ENCODE measurements at regions not wholly inside any gene's neighbourhood (a gene's known extent, or its start where the extent isn't known, plus 50 kb on each side); places are given as distances from the start of the nearest gene placed in this dataset.

DNA sequence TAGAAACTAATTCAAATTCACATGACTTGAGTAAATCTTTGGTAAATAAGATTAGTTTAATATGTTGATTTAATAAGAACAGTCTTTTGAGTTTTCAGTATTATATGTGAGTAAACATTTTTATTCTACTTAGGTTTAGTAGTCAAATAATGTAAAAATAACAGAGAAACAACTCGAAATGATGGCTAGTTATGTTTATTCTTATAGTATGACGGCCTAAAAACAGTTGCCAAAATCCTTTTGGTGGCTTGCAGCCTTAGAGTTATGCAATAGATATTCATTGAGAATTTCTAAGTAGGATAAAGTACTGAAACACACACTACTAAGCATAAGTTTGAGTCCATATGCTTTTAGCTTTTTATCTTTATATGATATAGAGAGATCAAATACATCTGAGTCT lies 184.8 kb downstream of the GNAI1 start:
- TF ChIP-seq, protein P1, sequence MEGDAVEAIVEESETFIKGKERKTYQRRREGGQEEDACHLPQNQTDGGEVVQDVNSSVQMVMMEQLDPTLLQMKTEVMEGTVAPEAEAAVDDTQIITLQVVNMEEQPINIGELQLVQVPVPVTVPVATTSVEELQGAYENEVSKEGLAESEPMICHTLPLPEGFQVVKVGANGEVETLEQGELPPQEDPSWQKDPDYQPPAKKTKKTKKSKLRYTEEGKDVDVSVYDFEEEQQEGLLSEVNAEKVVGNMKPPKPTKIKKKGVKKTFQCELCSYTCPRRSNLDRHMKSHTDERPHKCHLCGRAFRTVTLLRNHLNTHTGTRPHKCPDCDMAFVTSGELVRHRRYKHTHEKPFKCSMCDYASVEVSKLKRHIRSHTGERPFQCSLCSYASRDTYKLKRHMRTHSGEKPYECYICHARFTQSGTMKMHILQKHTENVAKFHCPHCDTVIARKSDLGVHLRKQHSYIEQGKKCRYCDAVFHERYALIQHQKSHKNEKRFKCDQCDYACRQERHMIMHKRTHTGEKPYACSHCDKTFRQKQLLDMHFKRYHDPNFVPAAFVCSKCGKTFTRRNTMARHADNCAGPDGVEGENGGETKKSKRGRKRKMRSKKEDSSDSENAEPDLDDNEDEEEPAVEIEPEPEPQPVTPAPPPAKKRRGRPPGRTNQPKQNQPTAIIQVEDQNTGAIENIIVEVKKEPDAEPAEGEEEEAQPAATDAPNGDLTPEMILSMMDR (IDR thresholded peaks at IDR 0.05; ENCODE audit: borderline replicate concordance, extremely low read depth, low read length, poor library complexity, severe bottlenecking), result no peak
- no peak for TF ChIP-seq EZH2 (IDR thresholded peaks at IDR 0.05; ENCODE audit: borderline replicate concordance, low read depth, low read length, severe bottlenecking)
- H4K20me1 ChIP-seq (ENCODE audit: insufficient read depth, low read length), result no peaks in the 10 kb centered on the region
- no peak for DNase-seq
- H3K36me3 ChIP-seq (ENCODE audit: insufficient read depth, low read length), result no peaks in the 10 kb centered on the region
- no peaks in the 10 kb centered on the region for H3K79me2 ChIP-seq (ENCODE audit: insufficient read depth, low read length)
- H3K9me3 ChIP-seq (ENCODE audit: insufficient read depth, low read length, severe bottlenecking), result no peaks in the 10 kb centered on the region
- H3K27ac ChIP-seq (ENCODE audit: low read length), result no peak overlapping the region
- H2AFZ ChIP-seq (ENCODE audit: low read depth, low read length), result no peak overlapping the region
- H3K4me3 ChIP-seq (ENCODE audit: low read depth in 1 of 2, low read length in 2 of 2), result no peak overlapping the region
- no peak for ATAC-seq (ENCODE audit: insufficient read depth, low read depth)
- H3K9ac ChIP-seq (ENCODE audit: low read depth, low read length), result no peak overlapping the region
- H3K4me1 ChIP-seq (ENCODE audit: insufficient read depth, low read length), result no peaks in the 10 kb centered on the region
- no peaks in the 10 kb centered on the region for H3K27me3 ChIP-seq (ENCODE audit: insufficient read depth, low read length, poor library complexity)
- no peak overlapping the region for H3K4me2 ChIP-seq (ENCODE audit: insufficient read depth, low read length)

GRCh38 chr7:80318081-80318480 lies 183.4 kb downstream of the GNAI1 start:
- ATAC-seq (ENCODE audit: insufficient read depth, low read depth) (no peak), DNase-seq (no peak)
- H3K4me1 ChIP-seq (ENCODE audit: insufficient read depth, low read length), result no peaks in the 10 kb centered on the region
- no peak overlapping the region for H3K9ac ChIP-seq (ENCODE audit: low read depth, low read length)
- no peak overlapping the region for H3K27ac ChIP-seq (ENCODE audit: low read length)
- H3K4me3 ChIP-seq (ENCODE audit: low read depth in 1 of 2, low read length in 2 of 2), result no peak overlapping the region
- H4K20me1 ChIP-seq (ENCODE audit: insufficient read depth, low read length), result no peaks in the 10 kb centered on the region
- H3K27me3 ChIP-seq (ENCODE audit: insufficient read depth, low read length, poor library complexity), result no peaks in the 10 kb centered on the region
- TF ChIP-seq EZH2 (IDR thresholded peaks at IDR 0.05; ENCODE audit: borderline replicate concordance, low read depth, low read length, severe bottlenecking), result no peak
- TF ChIP-seq, protein P1 (IDR thresholded peaks at IDR 0.05; ENCODE audit: borderline replicate concordance, extremely low read depth, low read length, poor library complexity, severe bottlenecking), result no peak
- H3K79me2 ChIP-seq (ENCODE audit: insufficient read depth, low read length), result no peaks in the 10 kb centered on the region
- H3K4me2 ChIP-seq (ENCODE audit: insufficient read depth, low read length), result no peak overlapping the region
- H3K9me3 ChIP-seq (ENCODE audit: insufficient read depth, low read length, severe bottlenecking), result no peaks in the 10 kb centered on the region
- H3K36me3 ChIP-seq (ENCODE audit: insufficient read depth, low read length), result no peaks in the 10 kb centered on the region
- H2AFZ ChIP-seq (ENCODE audit: low read depth, low read length), result no peak overlapping the region

- Histone ChIP-seq H3K9ac (ENCODE audit: low read depth, low read length) (no peak overlapping the region), H3K9me3 (ENCODE audit: insufficient read depth, low read length, severe bottlenecking) (no peaks in the 10 kb centered on the region), H3K27ac (ENCODE audit: low read length) (no peak overlapping the region), H3K4me3 (ENCODE audit: low read depth in 1 of 2, low read length in 2 of 2) (no peak overlapping the region), H3K79me2 (ENCODE audit: insufficient read depth, low read length) (no peaks in the 10 kb centered on the region), H3K36me3 (ENCODE audit: insufficient read depth, low read length) (no peaks in the 10 kb centered on the region), H2AFZ (ENCODE audit: low read depth, low read length) (no peak overlapping the region), H4K20me1 (ENCODE audit: insufficient read depth, low read length) (no peaks in the 10 kb centered on the region), H3K4me1 (ENCODE audit: insufficient read depth, low read length) (no peaks in the 10 kb centered on the region), H3K27me3 (ENCODE audit: insufficient read depth, low read length, poor library complexity) (no peaks in the 10 kb centered on the region), H3K4me2 (ENCODE audit: insufficient read depth, low read length) (no peak overlapping the region)
- DNase-seq (no peak), ATAC-seq (ENCODE audit: insufficient read depth, low read depth) (no peak)
- no peak for TF ChIP-seq EZH2 (IDR thresholded peaks at IDR 0.05; ENCODE audit: borderline replicate concordance, low read depth, low read length, severe bottlenecking)
- TF ChIP-seq, protein P1 (IDR thresholded peaks at IDR 0.05; ENCODE audit: borderline replicate concordance, extremely low read depth, low read length, poor library complexity, severe bottlenecking), result no peak
These were observed 182.2 kb downstream of the GNAI1 start for GRCh38 chr7:80316811-80317210.

GRCh38 chr7:80313716-80314115 lies 179.1 kb downstream of the GNAI1 start:
- H3K4me2 ChIP-seq (ENCODE audit: insufficient read depth, low read length), result no peak overlapping the region
- no peak overlapping the region for H3K4me3 ChIP-seq (ENCODE audit: low read depth in 1 of 2, low read length in 2 of 2)
- no peaks in the 10 kb centered on the region for H3K36me3 ChIP-seq (ENCODE audit: insufficient read depth, low read length)
- no peaks in the 10 kb centered on the region for H3K79me2 ChIP-seq (ENCODE audit: insufficient read depth, low read length)
- no peak for DNase-seq
- TF ChIP-seq EZH2 (IDR thresholded peaks at IDR 0.05; ENCODE audit: borderline replicate concordance, low read depth, low read length, severe bottlenecking), result no peak
- TF ChIP-seq, protein P1 (IDR thresholded peaks at IDR 0.05; ENCODE audit: borderline replicate concordance, extremely low read depth, low read length, poor library complexity, severe bottlenecking), result no peak
- ATAC-seq (ENCODE audit: insufficient read depth, low read depth), result no peak
- H3K9ac ChIP-seq (ENCODE audit: low read depth, low read length), result no peak overlapping the region
- no peaks in the 10 kb centered on the region for H3K4me1 ChIP-seq (ENCODE audit: insufficient read depth, low read length)
- H3K27me3 ChIP-seq (ENCODE audit: insufficient read depth, low read length, poor library complexity), result no peaks in the 10 kb centered on the region
- H3K9me3 ChIP-seq (ENCODE audit: insufficient read depth, low read length, severe bottlenecking), result no peaks in the 10 kb centered on the region
- H4K20me1 ChIP-seq (ENCODE audit: insufficient read depth, low read length), result no peaks in the 10 kb centered on the region
- H2AFZ ChIP-seq (ENCODE audit: low read depth, low read length), result no peak overlapping the region
- no peak overlapping the region for H3K27ac ChIP-seq (ENCODE audit: low read length)
